HEK293 (cell line): ENCODE measurements at regions not wholly inside any gene's neighbourhood (a gene's known extent, or its start where the extent isn't known, plus 50 kb on each side); places are given as distances from the start of the nearest gene placed in this dataset.

ENCODE experiments used
- CTCF ChIA-PET: fragments of 350-600 bp; formaldehyde crosslinking; extraction: SDS; loops from one replicate; lab custom pipeline; 2021; ENCODE audit warnings: antibody characterized with exemption; lab: Yijun Ruan, JAX
- POLR2A ChIA-PET: fragments of 300-600 bp; formaldehyde crosslinking; extraction: SDS; loops from one replicate; lab custom pipeline; 2020; ENCODE audit warnings: antibody characterized with exemption, inconsistent platforms; lab: Yijun Ruan, JAX
- H3K27ac ChIP-seq: fragments of 200-500 bp; sonication (Bioruptor generic); 2 replicates; pipeline ENCODE4 v1.5.1; 2014; ENCODE audit warnings: low read depth, low read length, control low read depth, inconsistent platforms; ENCODE audit errors: extremely low read depth
- H3K36me3 ChIP-seq, 2 experiments: fragments of 200-500 bp in 1 of 2; sonication (Bioruptor generic) in 1 of 2; 1 replicate in 1 of 2; 2 replicates in 1 of 2; pipeline ENCODE4 v1.5.1; 2014 to 2017; ENCODE audit warnings: inconsistent platforms in 2 of 2, low read length in 2 of 2; ENCODE audit not compliant: control insufficient read depth in 2 of 2, insufficient read depth in 1 of 2
- H3K4me1 ChIP-seq: fragments of 200-500 bp; sonication (Bioruptor generic); 2 replicates; pipeline ENCODE4 v1.5.1; 2014; ENCODE audit warnings: mild to moderate bottlenecking, low read length, inconsistent platforms; ENCODE audit not compliant: control insufficient read depth, insufficient read depth
- H3K4me3 ChIP-seq: 2 replicates; pipeline ENCODE4 v1.5.1; 2011; ENCODE audit warnings: low read depth, mild to moderate bottlenecking, control low read depth, low read length, moderate library complexity
- H3K9me3 ChIP-seq: fragments of 200-500 bp; sonication (Bioruptor generic); 2 replicates; pipeline ENCODE4 v1.5.1; 2014; ENCODE audit warnings: low read depth, low read length, inconsistent platforms; ENCODE audit not compliant: control insufficient read depth, insufficient read depth
- BCL11A ChIP-seq: fragments of 450-650 bp; formaldehyde crosslinking; IDR thresholded peaks from 2 replicates; pipeline ENCODE4 v1.5.1; 2016; ENCODE audit warnings: low read depth, missing biosample characterization, missing genetic modification characterization
- EGR2 ChIP-seq: fragments of 450-650 bp; formaldehyde crosslinking; IDR thresholded peaks from 2 replicates; pipeline ENCODE4 v1.5.1; 2016; ENCODE audit warnings: low read depth, missing biosample characterization, missing genetic modification characterization
- HOXD13 ChIP-seq: sonication (generic); formaldehyde crosslinking; IDR thresholded peaks from 2 replicates; pipeline ENCODE4 v1.8.0; 2022; ENCODE audit warnings: missing genetic modification reagents, borderline replicate concordance
- KLF7 ChIP-seq: fragments of 450-650 bp; formaldehyde crosslinking; IDR thresholded peaks from 2 replicates; pipeline ENCODE4 v1.5.1; 2016; ENCODE audit warnings: missing biosample characterization, missing genetic modification characterization, borderline replicate concordance
- OSR2 ChIP-seq: fragments of 450-650 bp; formaldehyde crosslinking; IDR thresholded peaks from 2 replicates; pipeline ENCODE4 v1.5.1; 2016; ENCODE audit warnings: missing biosample characterization, missing genetic modification characterization
- SALL2 ChIP-seq: fragments of 450-650 bp; formaldehyde crosslinking; IDR thresholded peaks from 2 replicates; pipeline ENCODE4 v1.5.0; 2017; ENCODE audit warnings: missing biosample characterization, mild to moderate bottlenecking, missing genetic modification characterization, borderline replicate concordance
- SCRT2 ChIP-seq: fragments of 450-650 bp; formaldehyde crosslinking; IDR thresholded peaks from 2 replicates; pipeline ENCODE4 v1.5.1; 2016; ENCODE audit warnings: missing biosample characterization, missing genetic modification characterization
- SETDB1 ChIP-seq: IDR thresholded peaks from one replicate; pipeline ENCODE4 v1.6.1; 2017; ENCODE audit warnings: mild to moderate bottlenecking, low read length, moderate library complexity, mixed read lengths; ENCODE audit not compliant: insufficient read length
- SP2 ChIP-seq: fragments of 450-650 bp; formaldehyde crosslinking; IDR thresholded peaks from 2 replicates; pipeline ENCODE4 v1.5.1; 2016; ENCODE audit warnings: missing biosample characterization, missing genetic modification characterization
- YY2 ChIP-seq: fragments of 450-650 bp; formaldehyde crosslinking; IDR thresholded peaks from 2 replicates; pipeline ENCODE4 v1.5.1; 2016; ENCODE audit warnings: missing biosample characterization, missing genetic modification characterization
- ZBTB48 ChIP-seq: fragments of 450-650 bp; formaldehyde crosslinking; IDR thresholded peaks from 2 replicates; pipeline ENCODE4 v1.5.1; 2016; ENCODE audit warnings: missing biosample characterization, missing genetic modification characterization
- ZFP37 ChIP-seq: fragments of 450-650 bp; formaldehyde crosslinking; IDR thresholded peaks from 2 replicates; pipeline ENCODE4 v1.5.1; 2016; ENCODE audit warnings: missing biosample characterization, missing genetic modification characterization
- ZFP41 ChIP-seq: fragments of 450-650 bp; formaldehyde crosslinking; IDR thresholded peaks from 2 replicates; pipeline ENCODE4 v1.5.1; 2016; ENCODE audit warnings: missing biosample characterization, missing genetic modification characterization, borderline replicate concordance
- ZIC2 ChIP-seq: fragments of 450-650 bp; formaldehyde crosslinking; IDR thresholded peaks from 2 replicates; pipeline ENCODE4 v1.5.1; 2016; ENCODE audit warnings: missing biosample characterization, missing genetic modification characterization
- ZNF114 ChIP-seq: fragments of 450-650 bp; formaldehyde crosslinking; IDR thresholded peaks from 2 replicates; pipeline ENCODE4 v1.5.0; 2017; ENCODE audit warnings: missing biosample characterization, missing genetic modification characterization
- ZNF23 ChIP-seq: fragments of 450-650 bp; formaldehyde crosslinking; IDR thresholded peaks from 2 replicates; pipeline ENCODE4 v1.5.1; 2016; ENCODE audit warnings: missing biosample characterization, missing genetic modification characterization, borderline replicate concordance
- ZNF292 ChIP-seq: fragments of 450-650 bp; formaldehyde crosslinking; IDR thresholded peaks from 2 replicates; pipeline ENCODE4 v1.5.1; 2016; ENCODE audit warnings: low read depth, missing biosample characterization, missing genetic modification characterization, borderline replicate concordance
- ZNF354C ChIP-seq: fragments of 450-650 bp; formaldehyde crosslinking; IDR thresholded peaks from 2 replicates; pipeline ENCODE4 v1.5.1; 2016; ENCODE audit warnings: missing biosample characterization, missing genetic modification characterization, low read depth, borderline replicate concordance
- ZNF366 ChIP-seq: fragments of 450-650 bp; formaldehyde crosslinking; conservative IDR thresholded peaks from 2 replicates; pipeline ENCODE4 v1.5.1; 2016; ENCODE audit warnings: missing biosample characterization, missing genetic modification characterization
- ZNF37A ChIP-seq: fragments of 450-650 bp; IDR thresholded peaks from 2 replicates; pipeline ENCODE4 v1.5.1; 2018; ENCODE audit warnings: missing biosample characterization, missing genetic modification characterization
- ZNF426 ChIP-seq: fragments of 450-650 bp; formaldehyde crosslinking; IDR thresholded peaks from 2 replicates; pipeline ENCODE4 v1.5.1; 2017; ENCODE audit warnings: missing biosample characterization, missing genetic modification characterization, mild to moderate bottlenecking, inconsistent platforms, moderate library complexity
- ZNF521 ChIP-seq: fragments of 450-650 bp; formaldehyde crosslinking; IDR thresholded peaks from 2 replicates; pipeline ENCODE4 v1.5.1; 2017; ENCODE audit warnings: missing biosample characterization, mild to moderate bottlenecking, missing genetic modification characterization
- ZNF530 ChIP-seq: fragments of 450-650 bp; formaldehyde crosslinking; IDR thresholded peaks from 2 replicates; pipeline ENCODE4 v1.5.1; 2016; ENCODE audit warnings: low read depth, missing biosample characterization, missing genetic modification characterization
- ZNF639 ChIP-seq: fragments of 450-650 bp; formaldehyde crosslinking; IDR thresholded peaks from 2 replicates; pipeline ENCODE4 v1.5.1; 2016; ENCODE audit warnings: missing biosample characterization, missing genetic modification characterization
- ZNF670 ChIP-seq: fragments of 450-650 bp; formaldehyde crosslinking; IDR thresholded peaks from 2 replicates; pipeline ENCODE4 v1.5.1; 2016; ENCODE audit warnings: missing biosample characterization, missing genetic modification characterization, low read depth
- ZNF837 ChIP-seq: fragments of 450-650 bp; formaldehyde crosslinking; IDR thresholded peaks from 2 replicates; pipeline ENCODE4 v1.5.1; 2016; ENCODE audit warnings: missing biosample characterization, missing genetic modification characterization
- ZSCAN23 ChIP-seq: fragments of 450-650 bp; formaldehyde crosslinking; IDR thresholded peaks from 2 replicates; pipeline ENCODE4 v1.5.1; 2016; ENCODE audit warnings: missing biosample characterization, missing genetic modification characterization
- ZSCAN5A ChIP-seq: fragments of 450-650 bp; formaldehyde crosslinking; IDR thresholded peaks from 2 replicates; pipeline ENCODE4 v1.5.1; 2016; ENCODE audit warnings: missing biosample characterization, missing genetic modification characterization
- ZXDB ChIP-seq: fragments of 450-650 bp; formaldehyde crosslinking; IDR thresholded peaks from 2 replicates; pipeline ENCODE4 v1.5.1; 2016; ENCODE audit warnings: missing biosample characterization, missing genetic modification characterization
- TF ChIP-seq, protein P1 (sequence below): fragments of 450-650 bp; formaldehyde crosslinking; IDR thresholded peaks from 2 replicates; pipeline ENCODE4 v1.5.1; 2016; ENCODE audit warnings: missing biosample characterization, missing genetic modification characterization
- TF ChIP-seq, protein P2 (sequence below): IDR thresholded peaks from 2 replicates; pipeline ENCODE4 v1.6.1; 2011; ENCODE audit warnings: mild to moderate bottlenecking, low read depth, low read length, borderline replicate concordance

DNA sequence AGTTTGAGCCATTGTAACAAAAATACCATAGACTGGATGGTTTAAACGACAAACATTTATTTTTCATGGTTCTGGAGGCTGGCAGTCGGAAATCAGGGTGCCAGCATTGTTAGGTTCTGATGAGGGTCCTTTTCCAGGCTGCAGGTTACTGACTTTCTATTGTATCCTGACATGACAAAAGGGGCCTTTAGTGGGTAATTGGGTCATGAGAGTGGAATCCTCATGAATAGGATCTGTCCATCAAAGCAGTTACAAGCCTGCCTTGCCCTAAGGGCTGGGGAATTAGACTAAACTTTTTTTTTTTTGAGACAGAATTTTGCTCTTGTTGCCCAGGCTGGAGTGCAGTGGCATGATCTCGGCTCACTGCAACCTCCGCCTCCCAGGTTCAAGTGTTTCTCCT, 347.9 kb upstream of the TSHZ2 start (continued):
- TF ChIP-seq ZNF114 (tag by site-specific recombination) (no peak), ZNF366 (tag by site-specific recombination) (no peak), SP2 (no peak), ZXDB (tag by site-specific recombination) (no peak)

GRCh38 chr20:52622081-52622480, 350.1 kb upstream of the TSHZ2 start:
- Histone ChIP-seq H3K9me3 (no peaks in the 10 kb centered on the region), H3K4me1 (no peaks in the 10 kb centered on the region), H3K4me3 (no peak overlapping the region), H3K36me3 (no peaks in the 10 kb centered on the region), H3K27ac (no peak overlapping the region)
- POLR2A ChIA-PET: no interaction called here
- CTCF ChIA-PET: no interaction called here
- TF ChIP-seq ZNF426 (tag by site-specific recombination): no peak
- no peak for TF ChIP-seq ZNF639 (tag by site-specific recombination)
- TF ChIP-seq HOXD13 (CRISPR knock-in tag): no peak
- no peak for TF ChIP-seq ZSCAN23
- no peak for TF ChIP-seq ZNF670 (tag by site-specific recombination)
- no peak for TF ChIP-seq EGR2 (tag by site-specific recombination)
- no peak for TF ChIP-seq ZXDB (tag by site-specific recombination)
- no peak for TF ChIP-seq ZSCAN5A (tag by site-specific recombination)
- no peak for TF ChIP-seq ZNF837 (tag by site-specific recombination)
- TF ChIP-seq ZNF530 (tag by site-specific recombination): no peak
- no peak for TF ChIP-seq ZNF354C
- no peak for TF ChIP-seq ZNF23 (tag by site-specific recombination)
- TF ChIP-seq, protein P1, sequence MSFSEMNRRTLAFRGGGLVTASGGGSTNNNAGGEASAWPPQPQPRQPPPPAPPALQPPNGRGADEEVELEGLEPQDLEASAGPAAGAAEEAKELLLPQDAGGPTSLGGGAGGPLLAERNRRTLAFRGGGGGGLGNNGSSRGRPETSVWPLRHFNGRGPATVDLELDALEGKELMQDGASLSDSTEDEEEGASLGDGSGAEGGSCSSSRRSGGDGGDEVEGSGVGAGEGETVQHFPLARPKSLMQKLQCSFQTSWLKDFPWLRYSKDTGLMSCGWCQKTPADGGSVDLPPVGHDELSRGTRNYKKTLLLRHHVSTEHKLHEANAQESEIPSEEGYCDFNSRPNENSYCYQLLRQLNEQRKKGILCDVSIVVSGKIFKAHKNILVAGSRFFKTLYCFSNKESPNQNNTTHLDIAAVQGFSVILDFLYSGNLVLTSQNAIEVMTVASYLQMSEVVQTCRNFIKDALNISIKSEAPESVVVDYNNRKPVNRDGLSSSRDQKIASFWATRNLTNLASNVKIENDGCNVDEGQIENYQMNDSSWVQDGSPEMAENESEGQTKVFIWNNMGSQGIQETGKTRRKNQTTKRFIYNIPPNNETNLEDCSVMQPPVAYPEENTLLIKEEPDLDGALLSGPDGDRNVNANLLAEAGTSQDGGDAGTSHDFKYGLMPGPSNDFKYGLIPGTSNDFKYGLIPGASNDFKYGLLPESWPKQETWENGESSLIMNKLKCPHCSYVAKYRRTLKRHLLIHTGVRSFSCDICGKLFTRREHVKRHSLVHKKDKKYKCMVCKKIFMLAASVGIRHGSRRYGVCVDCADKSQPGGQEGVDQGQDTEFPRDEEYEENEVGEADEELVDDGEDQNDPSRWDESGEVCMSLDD (tag by site-specific recombination): no peak
- TF ChIP-seq SCRT2 (tag by site-specific recombination): no peak

- ChIA-PET CTCF (no interaction called here), POLR2A (no interaction called here)
- no peaks in the 10 kb centered on the region for H3K9me3 ChIP-seq
- TF ChIP-seq ZIC2 (tag by site-specific recombination) (no peak), SETDB1 (no peak), ZNF292 (tag by site-specific recombination) (no peak), ZNF521 (tag by site-specific recombination) (no peak), ZNF23 (tag by site-specific recombination) (no peak), SALL2 (tag by site-specific recombination) (no peak), ZNF37A (tag by site-specific recombination) (no peak), BCL11A (tag by site-specific recombination) (no peak), ZBTB48 (no peak), KLF7 (no peak), OSR2 (tag by site-specific recombination) (no peak), ZFP37 (tag by site-specific recombination) (no peak), ZFP41 (no peak), YY2 (tag by site-specific recombination) (no peak)
- TF ChIP-seq, protein P2, sequence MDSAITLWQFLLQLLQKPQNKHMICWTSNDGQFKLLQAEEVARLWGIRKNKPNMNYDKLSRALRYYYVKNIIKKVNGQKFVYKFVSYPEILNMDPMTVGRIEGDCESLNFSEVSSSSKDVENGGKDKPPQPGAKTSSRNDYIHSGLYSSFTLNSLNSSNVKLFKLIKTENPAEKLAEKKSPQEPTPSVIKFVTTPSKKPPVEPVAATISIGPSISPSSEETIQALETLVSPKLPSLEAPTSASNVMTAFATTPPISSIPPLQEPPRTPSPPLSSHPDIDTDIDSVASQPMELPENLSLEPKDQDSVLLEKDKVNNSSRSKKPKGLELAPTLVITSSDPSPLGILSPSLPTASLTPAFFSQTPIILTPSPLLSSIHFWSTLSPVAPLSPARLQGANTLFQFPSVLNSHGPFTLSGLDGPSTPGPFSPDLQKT: no peak
- H3K27ac ChIP-seq: no peak overlapping the region
- no peaks in the 10 kb centered on the region for H3K36me3 ChIP-seq
- no peaks in the 10 kb centered on the region for H3K4me1 ChIP-seq
- no peak overlapping the region for H3K4me3 ChIP-seq
Measured at GRCh38 chr20:52621401-52621800, 350.8 kb upstream of the TSHZ2 start.
